GM12878 (cell line): ENCODE measurements at regions not wholly inside any gene's neighbourhood (a gene's known extent, or its start where the extent isn't known, plus 50 kb on each side); places are given as distances from the start of the nearest gene placed in this dataset.

Experiments
- CTCF ChIP-seq, 3 experiments: IDR thresholded peaks in 2 of 3; conservative IDR thresholded peaks in 1 of 3; 2 replicates each; pipeline ENCODE4 v1.5.1; 2011; ENCODE audit warnings: low read depth in 3 of 3, low read length in 3 of 3, mild to moderate bottlenecking in 3 of 3, control low read depth in 2 of 3, moderate library complexity in 2 of 3, inconsistent platforms in 1 of 3, mixed read lengths in 1 of 3; ENCODE audit not compliant: control insufficient read depth in 2 of 3, insufficient read depth in 1 of 3; ENCODE audit errors: extremely low read depth in 1 of 3
- EGR1 ChIP-seq, 2 experiments: IDR thresholded peaks; 1 replicate in 1 of 2; 2 replicates in 1 of 2; pipeline ENCODE4 v1.6.1; 2011 to 2012; ENCODE audit warnings: low read depth in 2 of 2, low read length in 2 of 2, borderline replicate concordance in 1 of 2, mild to moderate bottlenecking in 1 of 2, moderate library complexity in 1 of 2
- MAX ChIP-seq: IDR thresholded peaks from 2 replicates; pipeline ENCODE4 v1.6.1; 2012; ENCODE audit warnings: low read depth, low read length, improper control_type of control experiment
- NBN ChIP-seq: fragments of 450-650 bp; IDR thresholded peaks from 2 replicates; pipeline ENCODE4 v1.6.1; 2016
- NFIC ChIP-seq: IDR thresholded peaks from 2 replicates; pipeline ENCODE4 v1.6.1; 2012; ENCODE audit warnings: low read depth, mild to moderate bottlenecking, inconsistent platforms, low read length, moderate library complexity
- PBX3 ChIP-seq: IDR thresholded peaks from 2 replicates; pipeline ENCODE4 v1.6.1; 2011; ENCODE audit warnings: mild to moderate bottlenecking, low read depth, low read length, moderate library complexity; ENCODE audit not compliant: insufficient replicate concordance
- RCOR1 ChIP-seq: conservative IDR thresholded peaks from 2 replicates; pipeline ENCODE4 v1.6.1; 2012; ENCODE audit warnings: low read depth, low read length, improper control_type of control experiment
- SMC3 ChIP-seq: IDR thresholded peaks from 2 replicates; pipeline ENCODE4 v1.6.1; 2011; ENCODE audit warnings: low read length, improper control_type of control experiment, borderline replicate concordance
- SRF ChIP-seq, 2 experiments: IDR thresholded peaks; 2 replicates each; pipeline ENCODE4 v1.6.1; 2011; ENCODE audit warnings: low read depth in 2 of 2, low read length in 2 of 2, mild to moderate bottlenecking in 1 of 2, moderate library complexity in 1 of 2
- TBL1XR1 ChIP-seq: IDR thresholded peaks from 2 replicates; pipeline ENCODE4 v1.6.1; 2012; ENCODE audit warnings: low read depth, low read length, improper control_type of control experiment
- ZBTB33 ChIP-seq: fragments of 450-650 bp; IDR thresholded peaks from 2 replicates; pipeline ENCODE4 v1.6.1; 2017; ENCODE audit warnings: mild to moderate bottlenecking

- TF ChIP-seq SMC3, result no peak
- TF ChIP-seq CTCF (IDR thresholded peaks at IDR 0.05 in 2 of 3, conservative IDR thresholded peaks at IDR 0.05 in 1 of 3; ENCODE audit: control insufficient read depth in 2 of 3, extremely low read depth in 1 of 3, insufficient read depth in 1 of 3, low read depth in 3 of 3, low read length in 3 of 3), result no peak
- TF ChIP-seq TBL1XR1, result no peak
- TF ChIP-seq MAX, result no peak
- no peak for TF ChIP-seq NBN
- no peak for TF ChIP-seq PBX3
- no peak for TF ChIP-seq ZBTB33
- no peak for TF ChIP-seq SRF (IDR thresholded peaks at IDR 0.05; ENCODE audit: low read depth in 2 of 2, low read length in 2 of 2)
- TF ChIP-seq NFIC, result no peak
- no peak for TF ChIP-seq EGR1 (IDR thresholded peaks at IDR 0.05; ENCODE audit: borderline replicate concordance in 1 of 2, low read depth in 2 of 2, low read length in 2 of 2)
- TF ChIP-seq RCOR1, result no peak
Observed at GRCh38 chr1:167166690-167167075, 54.0 kb upstream of the POU2F1 start.
